ENCODE measurements at regions not wholly inside any gene's neighbourhood (a gene's known extent, or its start where the extent isn't known, plus 50 kb on each side); places are given as distances from the start of the nearest gene placed in this dataset.

DNA sequence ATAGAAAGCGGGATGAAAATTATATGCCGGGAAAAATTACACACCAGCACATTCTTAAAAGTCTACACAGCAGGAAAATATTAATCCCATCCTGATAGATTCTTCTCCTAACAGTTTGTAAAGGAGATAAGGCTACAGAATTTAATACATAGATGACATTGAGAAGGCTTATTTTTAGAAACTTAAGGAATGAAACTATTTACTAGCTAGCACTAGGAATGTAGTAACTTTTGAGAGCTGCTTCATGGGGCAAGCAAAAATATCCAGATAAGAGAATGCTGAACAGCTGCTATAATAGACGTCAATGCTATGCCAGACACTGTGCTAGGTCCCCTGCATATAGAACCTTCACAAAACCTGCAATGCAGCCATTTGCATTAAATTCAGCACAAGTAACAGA lies 912.7 kb upstream of the NR2F2 start:
- no peak for DNase-seq

DNA sequence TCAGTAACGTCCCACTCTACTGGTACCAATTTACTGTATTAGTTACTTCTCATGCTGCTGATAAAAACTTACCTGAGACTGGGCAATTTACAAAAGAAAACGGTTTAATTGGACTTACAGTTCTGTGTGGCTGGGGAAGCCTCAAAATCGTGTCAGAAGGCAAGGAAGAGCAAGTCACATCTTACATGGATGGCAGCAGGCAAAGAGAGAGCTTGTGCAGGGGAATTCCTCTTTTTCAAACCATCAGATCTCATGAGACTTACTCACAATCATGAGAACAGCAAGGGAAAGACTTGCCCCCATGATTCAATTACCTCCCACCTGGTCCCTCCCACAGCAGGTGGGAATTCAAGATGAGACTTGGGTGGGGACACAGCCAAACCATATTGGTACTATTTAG lies 908.2 kb upstream of the NR2F2 start:
- DNase-seq = no peak

DNA sequence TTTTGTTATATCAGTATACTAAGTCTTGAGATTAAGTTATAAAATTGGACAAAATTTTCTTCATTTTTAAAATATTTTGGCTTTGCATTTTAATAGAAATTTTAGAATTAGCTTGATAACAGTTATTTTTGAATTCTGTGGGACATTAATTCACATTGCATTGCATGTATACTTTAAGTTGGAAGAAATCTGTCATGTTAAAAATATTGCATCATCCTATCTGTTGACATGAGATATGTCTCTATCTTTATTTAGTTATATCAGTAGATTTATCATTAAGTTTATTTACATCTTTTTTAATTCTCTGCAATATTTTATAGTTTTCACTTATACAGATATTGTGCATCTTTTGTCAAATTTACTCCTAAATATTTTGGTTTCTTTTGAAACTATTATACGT lies 904.6 kb upstream of the NR2F2 start:
- DNase-seq = no peak

DNA sequence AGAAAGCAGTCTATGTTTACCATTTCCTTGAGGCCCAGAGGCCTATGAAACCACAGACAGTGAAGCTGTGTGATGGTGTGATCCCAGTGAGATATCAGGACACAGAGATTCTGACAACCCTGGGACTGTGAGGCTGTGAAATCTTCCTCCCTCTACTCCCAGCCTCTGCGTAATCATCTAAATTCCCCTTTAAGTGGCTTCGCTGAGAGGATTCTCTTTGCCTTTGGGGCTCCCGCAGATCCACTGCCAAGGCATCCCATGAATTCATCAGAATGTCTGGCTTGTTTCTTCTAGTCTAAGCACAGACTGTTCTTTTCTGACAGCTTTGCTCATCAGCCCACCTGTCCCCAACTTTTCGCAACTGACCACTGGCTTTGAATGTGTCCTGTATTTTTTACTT lies 901.2 kb upstream of the NR2F2 start:
- no peak for DNase-seq

DNA sequence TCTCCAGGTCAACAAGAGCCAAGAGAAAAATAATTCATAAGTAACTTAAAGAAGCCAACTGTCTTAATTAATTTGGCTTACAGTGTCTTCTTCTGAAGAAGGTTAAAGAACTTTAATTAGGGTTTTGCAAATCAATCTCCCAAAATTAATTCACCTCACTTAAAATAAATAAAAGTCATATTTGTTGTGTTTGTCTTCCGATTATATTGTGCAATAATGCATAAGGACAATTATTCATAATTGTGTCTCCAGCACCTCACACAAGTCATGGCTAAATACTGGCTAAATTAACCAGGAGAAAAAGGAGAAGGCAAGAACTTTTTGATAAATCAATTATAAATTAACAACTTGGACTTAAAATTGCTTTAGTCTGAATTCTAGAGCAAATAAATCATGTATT lies 899.0 kb upstream of the NR2F2 start:
- DNase-seq = no peak

DNA sequence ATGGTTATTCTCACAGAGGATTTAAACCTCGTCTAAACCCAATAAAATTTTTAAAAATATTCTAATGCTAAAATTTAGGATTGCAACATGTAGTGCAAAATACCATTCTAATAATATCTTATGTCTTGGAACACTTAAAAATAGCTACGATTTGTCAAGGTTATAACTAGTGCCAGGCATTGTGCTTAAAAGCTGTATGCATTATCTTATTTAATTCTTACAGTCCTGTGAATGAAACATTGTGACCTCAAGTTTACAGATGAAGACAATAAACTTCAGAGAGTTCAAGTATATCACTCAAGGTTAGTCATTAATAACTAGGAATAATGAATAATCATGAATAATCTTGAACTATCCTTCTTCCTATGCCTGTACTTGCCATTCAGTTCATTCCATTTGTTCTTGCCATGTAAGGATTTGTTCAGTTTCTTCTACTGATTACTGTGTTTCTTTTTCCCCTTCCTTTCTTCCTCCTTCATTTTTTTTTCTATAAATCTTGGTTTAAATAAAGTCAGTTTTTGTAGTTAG lies 897.6 kb upstream of the NR2F2 start:
- no peak for DNase-seq

DNA sequence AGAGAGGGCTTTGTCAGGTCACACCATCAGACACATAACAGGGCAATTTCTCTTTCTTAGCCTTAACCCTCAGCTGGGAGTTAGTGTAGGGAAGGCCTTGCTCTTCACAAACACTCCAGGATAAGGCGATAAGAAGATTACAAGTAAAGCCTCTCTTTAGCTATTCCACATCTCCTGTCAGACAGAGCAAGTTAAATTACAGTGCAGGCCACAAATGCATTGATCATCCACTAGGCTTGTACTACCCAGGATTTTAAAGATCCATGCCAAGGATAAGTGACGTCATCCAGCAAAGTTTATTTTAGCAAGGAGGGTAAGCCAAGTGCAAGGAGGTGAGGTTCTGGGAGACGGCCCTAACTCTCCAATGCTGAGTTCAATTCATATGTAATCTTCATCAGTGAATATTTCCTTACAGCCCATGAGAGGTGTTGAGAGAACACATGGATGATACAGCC lies 890.6 kb upstream of the NR2F2 start:
- no peak for DNase-seq

DNA sequence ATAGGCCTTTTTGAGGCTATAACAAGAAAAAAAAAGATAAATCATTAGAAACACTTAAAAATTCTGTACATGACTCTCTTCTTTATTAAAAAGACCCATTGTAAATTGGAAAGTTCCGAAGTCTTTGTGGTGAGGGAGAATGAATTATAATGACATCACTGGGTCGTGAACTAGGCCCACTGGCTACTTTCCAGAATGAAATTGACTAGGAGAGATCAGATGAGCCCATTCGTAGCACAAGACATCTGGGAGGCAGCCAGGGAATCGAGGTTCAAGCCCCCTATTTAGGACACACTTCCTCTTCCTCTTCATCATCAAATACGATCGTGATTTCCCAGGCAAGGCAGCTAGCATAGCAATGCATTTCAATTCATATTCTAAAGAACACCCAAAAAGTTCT lies 889.8 kb upstream of the NR2F2 start:
- no peak for DNase-seq

DNA sequence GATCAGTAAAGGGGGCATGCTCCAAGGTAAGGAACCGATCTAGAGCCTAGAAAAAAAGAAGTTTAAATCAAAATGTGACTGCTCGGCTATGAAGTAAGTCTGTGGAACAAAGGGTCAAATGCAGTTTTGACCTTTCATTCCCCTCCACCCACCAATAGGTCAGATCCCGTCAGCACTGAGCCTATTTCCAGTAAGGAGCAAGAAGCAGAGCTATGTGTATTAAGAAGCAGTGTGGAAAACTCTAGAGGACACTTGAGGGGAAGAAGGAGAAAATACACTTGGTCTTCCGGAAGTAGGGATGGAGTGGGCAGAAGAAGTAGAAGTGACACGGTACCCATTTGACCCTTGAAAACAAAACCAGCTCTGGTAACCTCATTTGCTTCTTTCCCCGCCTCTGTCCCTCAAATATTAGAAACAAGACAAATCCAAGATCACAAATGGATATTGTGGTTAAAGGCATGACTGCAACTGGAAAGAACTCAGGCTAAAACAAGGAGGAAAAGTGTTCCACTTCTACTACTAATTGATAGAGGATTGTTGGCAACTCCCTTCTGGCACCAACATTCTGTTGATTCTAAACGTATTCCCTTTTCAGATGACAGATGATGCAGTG lies 888.3 kb upstream of the NR2F2 start:
- no peak for DNase-seq

DNA sequence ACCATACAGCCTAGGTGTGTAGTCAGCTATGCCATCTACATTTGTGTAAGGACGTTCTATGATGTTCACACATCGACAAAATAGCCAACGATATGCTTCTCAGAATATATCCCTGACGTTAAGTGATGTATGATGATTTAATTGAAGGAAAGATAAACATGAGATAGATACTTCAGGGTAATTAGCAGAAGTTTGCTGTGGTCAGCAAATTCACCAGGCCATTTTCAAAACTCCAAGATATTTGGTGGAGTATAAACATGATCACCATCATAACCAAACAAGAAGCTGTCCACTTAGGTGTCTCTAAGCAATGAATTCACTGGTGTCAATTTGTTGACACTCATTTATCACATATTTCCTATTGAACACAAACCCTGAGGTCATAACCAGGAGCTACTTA lies 885.6 kb upstream of the NR2F2 start:
- DNase-seq = no peak

DNA sequence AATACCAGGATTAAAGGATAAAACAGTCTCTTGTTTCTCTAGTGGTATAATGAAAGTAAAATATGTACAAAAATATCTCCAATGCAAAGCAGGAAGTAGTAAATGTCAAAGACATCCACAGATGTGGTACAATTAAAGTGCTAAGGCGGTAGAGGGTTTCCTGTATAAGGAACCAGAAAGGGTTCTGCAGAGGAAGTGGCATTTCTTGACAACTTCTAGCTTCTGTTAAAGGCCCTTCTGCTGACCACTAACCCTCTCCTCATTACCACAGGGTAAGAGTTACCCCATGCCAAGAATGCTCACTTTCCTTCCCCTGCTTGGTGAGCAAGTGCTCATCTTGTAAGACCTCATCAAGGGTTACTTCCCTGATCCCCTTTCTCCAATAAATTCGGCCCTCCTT lies 883.6 kb upstream of the NR2F2 start:
- DNase-seq = no peak

DNA sequence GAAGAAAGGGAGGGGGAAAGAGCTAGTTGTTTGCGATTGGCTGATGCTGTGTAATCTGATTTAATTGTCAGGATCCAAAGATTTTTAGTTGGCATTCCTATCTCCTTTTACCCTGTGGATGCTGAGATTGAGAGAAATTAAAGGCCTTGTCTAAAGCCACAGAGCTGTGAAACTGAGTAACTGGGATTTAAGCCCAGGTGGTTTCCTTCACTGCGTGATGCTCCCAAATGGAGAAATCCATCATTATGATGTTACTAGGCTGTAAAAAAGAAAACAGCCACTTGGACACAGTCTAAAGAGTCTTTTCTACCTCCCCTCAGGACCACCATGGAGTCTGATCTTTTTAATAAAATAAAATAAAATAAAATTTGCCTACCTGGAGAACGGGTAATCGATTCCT lies 883.0 kb upstream of the NR2F2 start:
- no peak for DNase-seq

DNA sequence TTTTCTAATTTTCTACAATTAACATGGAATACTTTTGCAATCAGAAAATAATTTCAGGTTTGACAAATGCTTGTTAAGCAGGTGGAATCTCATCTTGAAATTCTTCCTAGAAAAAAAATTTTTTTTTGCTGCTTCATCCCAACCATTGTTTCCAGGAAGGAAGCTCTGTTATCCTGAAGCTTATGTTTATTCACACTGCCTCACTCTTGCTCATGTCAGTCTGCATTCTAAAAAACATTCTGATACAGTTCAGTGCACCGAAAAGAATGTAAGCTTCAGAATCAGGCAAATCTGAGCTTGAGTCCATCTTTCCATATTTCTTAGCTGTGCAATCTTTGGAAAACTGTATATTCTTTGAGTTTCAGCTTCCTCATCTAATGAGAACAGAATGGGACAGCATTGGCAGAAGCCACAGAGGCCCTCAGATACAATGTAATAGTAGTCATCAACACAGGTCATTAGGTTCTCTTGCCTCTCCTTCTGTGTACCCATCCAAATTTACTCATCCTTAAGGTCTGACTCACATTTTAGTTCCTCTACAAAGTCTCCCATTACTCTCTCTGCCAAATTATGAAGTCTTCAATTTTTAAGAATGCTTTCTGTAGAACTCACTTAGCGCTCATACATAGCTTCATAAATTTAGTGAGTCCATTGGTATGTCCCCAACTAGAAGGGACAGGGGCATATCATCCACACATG lies 881.8 kb upstream of the NR2F2 start:
- no peak for DNase-seq

DNA sequence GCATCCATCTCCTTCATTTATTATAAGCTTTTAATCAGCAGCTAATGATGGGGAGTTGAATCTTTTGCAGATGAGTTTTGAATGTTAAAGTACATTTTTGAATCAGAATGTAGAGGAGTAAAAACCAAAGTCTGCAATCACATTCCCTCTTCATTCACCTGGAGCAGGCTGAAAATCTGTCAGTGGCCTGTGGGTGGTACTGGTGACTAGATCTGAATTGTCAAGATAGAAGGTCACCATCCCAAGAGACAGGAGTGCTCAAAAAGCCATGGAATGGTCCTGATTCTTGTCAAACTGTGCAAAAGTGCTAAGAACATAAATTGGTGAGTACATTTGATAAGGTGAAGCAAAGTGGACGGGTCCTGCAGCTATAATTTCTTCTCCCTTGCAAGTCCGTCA lies 881.3 kb upstream of the NR2F2 start:
- no peak for DNase-seq

DNA sequence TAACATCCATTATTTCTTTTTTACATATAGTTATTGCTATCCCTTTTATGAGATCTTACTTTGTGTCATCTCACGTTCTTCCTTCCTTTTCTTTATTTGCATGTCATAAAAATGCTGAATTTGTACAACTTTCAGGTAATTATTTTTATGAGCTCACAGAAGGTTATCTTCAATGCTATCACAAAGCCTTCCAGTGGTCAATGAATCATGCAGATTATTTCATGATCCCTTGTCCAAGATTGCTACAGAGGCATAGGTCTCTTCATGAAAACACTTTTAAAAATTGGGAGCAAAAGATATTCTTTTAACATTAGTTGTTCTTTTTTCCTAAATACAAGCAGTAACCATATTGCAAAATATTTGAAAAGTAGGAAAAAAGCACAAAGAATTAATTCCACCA lies 880.1 kb upstream of the NR2F2 start:
- no peak for DNase-seq

DNA sequence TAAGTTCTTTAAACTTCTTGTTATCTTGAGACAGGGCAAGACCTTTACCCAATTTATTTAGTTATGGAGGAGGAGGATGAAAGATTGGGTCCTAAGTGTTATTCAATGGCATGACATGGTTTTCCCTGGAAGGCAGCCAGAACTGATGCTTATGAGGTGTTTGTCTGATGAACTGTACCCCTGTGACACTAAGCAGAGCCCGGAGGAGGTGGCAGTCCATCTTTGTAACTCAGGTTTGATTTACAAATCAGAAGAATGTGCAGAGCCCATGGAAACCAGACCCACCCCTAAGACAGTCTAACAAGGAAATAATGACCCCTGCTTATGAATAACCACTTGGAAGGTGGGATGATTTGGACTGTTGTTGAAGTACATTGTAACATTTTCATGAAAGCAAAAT lies 878.6 kb upstream of the NR2F2 start:
- no peak for DNase-seq

DNA sequence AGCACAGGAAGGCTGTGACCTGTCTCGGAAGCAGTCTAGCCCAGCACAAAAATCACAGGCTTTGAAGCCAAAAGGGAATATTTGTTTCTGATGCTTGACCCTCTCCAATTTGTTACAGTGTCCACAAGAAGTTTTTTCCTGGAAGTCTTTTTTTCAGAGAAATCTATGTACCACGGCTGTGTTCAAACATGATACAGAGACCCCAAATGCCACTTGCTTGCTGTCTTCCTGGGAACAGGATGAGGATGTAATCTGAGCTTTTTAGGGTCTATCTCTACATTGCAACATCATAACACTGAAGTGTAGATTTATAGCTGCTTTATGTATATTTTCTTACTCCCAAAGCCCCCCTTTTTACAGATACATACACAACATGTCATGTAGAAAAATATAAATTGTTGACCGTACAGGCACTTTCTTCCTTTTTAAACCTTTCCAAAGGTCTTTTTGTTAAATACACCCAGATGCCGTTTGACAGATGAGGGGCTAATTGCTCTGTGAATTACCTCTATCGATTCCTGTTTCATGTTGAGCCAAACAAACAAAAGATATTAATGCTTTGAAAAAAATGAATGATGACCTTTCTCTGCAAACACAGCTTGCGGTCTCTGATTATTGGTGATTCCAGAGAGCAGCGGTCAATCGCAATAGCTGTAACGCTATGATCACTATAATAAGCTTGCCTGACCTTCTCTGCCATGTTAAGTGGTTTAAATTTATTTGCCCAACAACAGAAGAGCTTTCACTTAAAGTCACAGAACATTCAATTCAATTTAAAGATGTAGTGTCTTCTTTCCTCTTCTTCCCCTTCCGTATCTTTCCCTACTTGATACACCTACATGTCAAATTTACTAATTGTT lies 875.9 kb upstream of the NR2F2 start:
- no peak for DNase-seq

DNA sequence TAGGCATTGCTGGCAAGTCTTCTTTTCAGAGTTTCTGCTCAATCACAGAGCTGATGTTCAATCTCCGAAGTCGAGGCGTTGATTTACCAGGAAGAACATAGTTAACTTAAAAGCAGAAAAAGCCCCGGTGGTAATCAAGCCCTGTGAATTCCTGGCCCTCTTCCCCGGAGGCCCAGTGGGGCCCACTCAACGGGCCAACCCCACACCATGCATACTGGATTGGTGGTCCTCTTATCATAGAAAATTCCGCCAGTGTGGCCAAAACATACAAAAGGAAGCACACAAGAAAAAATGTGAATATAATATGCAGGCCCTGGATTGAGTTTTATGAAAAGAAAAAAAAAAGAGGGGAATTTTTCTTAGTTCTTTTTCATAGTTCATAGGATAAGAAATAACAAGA lies 873.0 kb upstream of the NR2F2 start:
- no peak for DNase-seq

DNA sequence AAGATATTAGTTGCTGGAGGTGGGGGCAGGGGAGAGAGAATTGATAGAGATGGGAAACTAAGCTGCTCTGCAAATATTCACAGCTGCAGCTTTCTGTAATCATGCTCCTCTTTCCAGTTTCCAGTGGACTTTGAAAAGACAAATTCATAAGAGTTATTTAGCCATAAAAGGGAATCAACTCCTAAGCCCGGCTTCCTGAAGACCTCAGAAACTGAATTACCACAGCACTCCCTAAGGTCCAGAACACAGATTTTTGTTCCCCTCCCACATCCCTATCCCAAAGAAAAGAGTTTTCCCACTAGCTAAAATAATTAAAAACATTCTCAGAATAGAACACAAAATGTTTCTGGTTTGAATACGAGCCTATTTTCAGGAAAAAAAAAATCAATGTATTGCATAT lies 871.8 kb upstream of the NR2F2 start:
- no peak for DNase-seq

DNA sequence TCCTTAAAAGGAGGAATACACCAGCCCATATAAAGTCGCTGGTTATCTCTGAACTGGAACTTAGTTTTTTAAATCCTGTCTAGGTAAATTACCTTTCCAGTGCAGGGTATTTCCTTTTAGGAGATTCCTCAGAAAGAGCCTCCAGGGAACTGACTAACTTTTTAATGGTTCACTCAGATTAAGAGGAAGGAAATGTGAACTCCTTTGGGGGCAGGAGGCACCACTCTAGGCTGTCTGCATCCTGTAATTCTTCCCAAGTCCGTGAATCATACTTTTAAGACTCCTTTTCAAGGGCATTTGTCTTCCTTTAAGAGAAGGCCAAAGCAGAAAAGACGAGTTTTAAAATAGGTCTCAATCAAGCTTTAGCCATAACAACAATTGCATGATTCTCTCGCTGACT lies 871.2 kb upstream of the NR2F2 start:
- DNase-seq = no peak

DNA sequence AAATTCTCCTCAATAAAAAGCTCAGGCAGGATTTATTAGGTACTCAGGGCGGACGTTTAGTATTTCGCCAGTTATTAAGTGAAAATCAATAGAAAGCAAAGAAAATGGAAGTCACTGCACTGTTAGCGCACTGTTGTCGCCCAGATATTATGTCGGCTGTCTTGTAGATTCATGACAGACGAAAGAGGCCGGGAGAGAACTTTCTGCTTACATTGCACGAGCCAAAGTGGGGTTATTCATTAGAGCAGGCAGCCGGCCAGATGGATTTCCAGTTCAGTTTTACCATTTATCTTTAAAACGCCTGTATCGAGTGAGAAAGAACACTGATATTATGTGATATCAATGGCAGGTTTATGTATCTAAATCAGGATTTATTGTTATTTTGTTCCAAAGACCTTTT lies 866.0 kb upstream of the NR2F2 start:
- DNase-seq = no peak

DNA sequence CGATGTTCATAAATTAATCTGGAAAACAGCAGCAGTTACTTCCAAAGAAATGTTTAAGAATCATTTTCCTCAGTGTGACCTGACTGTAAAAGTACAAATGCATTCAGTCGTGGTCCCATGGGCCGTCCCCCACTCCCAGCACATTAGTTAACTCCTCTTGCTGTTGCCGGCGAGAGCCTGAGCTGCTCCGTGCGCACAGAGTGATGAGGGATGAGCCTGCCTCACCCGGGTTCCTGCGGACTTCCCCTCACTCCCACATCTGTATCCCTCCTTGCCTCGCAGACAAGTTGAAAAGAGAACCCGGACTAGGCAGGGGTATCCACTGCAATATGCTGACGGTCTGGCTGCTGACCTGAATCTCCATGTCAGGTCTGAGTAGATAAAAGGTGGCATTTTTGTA lies 861.7 kb upstream of the NR2F2 start:
- DNase-seq = no peak

DNA sequence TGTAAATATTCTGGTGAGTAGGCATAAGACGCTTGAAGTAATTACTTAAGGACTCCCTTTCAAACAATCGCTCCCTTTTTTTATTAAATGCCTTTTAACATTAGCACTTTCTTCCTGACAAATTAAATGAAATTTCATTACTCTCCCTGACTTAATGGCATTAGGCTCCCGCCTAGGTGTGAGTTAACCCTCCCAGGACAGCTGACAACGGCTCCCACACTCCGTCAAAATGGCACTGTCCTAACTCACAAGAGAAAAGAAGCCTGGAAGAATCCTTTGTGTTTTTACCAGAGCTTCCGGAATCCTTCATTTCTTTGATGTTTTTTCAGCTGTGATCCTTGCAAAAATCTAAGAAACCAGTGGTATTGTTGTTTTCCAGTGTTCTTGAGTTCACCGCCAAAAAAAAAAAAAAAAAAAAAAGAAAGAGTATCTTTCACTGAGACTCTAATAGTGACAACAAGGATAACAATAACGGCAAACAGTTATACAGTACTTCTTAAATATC lies 861.0 kb upstream of the NR2F2 start:
- DNase-seq = no peak

DNA sequence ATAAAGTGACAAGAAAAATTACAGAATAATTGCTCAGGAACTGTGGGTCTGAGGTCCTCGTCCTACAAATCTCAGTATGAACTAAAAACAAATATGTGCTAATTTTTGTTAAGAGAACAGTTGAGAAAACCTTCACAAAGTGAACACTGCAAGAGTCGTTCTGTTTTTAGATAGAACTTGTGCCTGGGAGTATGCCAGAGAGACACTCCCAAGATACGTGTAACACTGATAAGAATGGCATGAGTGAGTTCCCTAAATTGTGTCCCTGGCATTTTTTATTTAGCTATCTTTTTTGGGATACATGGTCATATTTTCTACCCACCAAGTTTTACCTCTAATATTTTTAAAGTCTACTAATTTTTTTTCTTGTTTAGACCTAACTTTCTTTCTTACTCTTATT lies 860.0 kb upstream of the NR2F2 start:
- no peak for DNase-seq

Data from NCI-H2171 (cell line).